Body of pancreas (tissue), 4 donors: ENCODE measurements at regions not wholly inside any gene's neighbourhood (a gene's known extent, or its start where the extent isn't known, plus 50 kb on each side); places are given as distances from the start of the nearest gene placed in this dataset.

ENCODE experiments used
- ATAC-seq: fragments of 150-250 bp; one replicate; pipeline ENCODE4 v1.9.1; 2016
- DNase-seq, 4 donors: peaks; one replicate each; pipeline ENCODE4 v3.0.0-alpha.2; 2019
- H3K27ac ChIP-seq, 4 donors: fragments of 200-600 bp; sonication (generic); 1 replicate in 3 of 4; 2 replicates in 1 of 4; pipeline versions ENCODE4 v1.5.1 to v1.6.1; 2016 to 2019; ENCODE audit warnings: mild to moderate bottlenecking in 1 of 4, mixed read lengths in 1 of 4, moderate library complexity in 1 of 4
- H3K27me3 ChIP-seq, 2 donors: fragments of 200-600 bp; sonication (generic); one replicate each; pipeline ENCODE4 v1.6.0; 2016; ENCODE audit warnings: mild to moderate bottlenecking in 1 of 2
- H3K36me3 ChIP-seq, 2 donors: fragments of 200-600 bp; sonication (generic); replicated peaks in 1 of 2; 2 replicates each; pipeline ENCODE4 v1.5.1; 2016; ENCODE audit warnings: low read depth in 2 of 2; ENCODE audit not compliant: insufficient read depth in 1 of 2
- H3K4me1 ChIP-seq: fragments of 200-600 bp; sonication (generic); one replicate; pipeline ENCODE4 v1.6.0; 2016
- H3K4me3 ChIP-seq, 2 donors: fragments of 200-600 bp; sonication (generic); 1 replicate in 1 of 2; 2 replicates in 1 of 2; pipeline ENCODE4 v1.5.1; 2016 to 2019
- H3K9me3 ChIP-seq, 3 donors: fragments of 200-600 bp; sonication (generic); 1 replicate in 2 of 3; 2 replicates in 1 of 3; pipeline ENCODE4 v1.5.1; 2016
- CTCF ChIP-seq, 7 experiments: fragments of 450-650 bp in 4 of 7; fragments of 200-600 bp in 3 of 7; sonication (generic) in 3 of 7; IDR thresholded peaks; one replicate each; pipeline ENCODE4 v1.5.1; 2016 to 2019; ENCODE audit warnings: antibody characterized with exemption in 7 of 7
- POLR2A ChIP-seq, 3 donors: fragments of 450-650 bp; IDR thresholded peaks; one replicate each; pipeline ENCODE4 v1.6.1; 2016; ENCODE audit warnings: antibody characterized with exemption in 3 of 3, mild to moderate bottlenecking in 2 of 3
- WGBS, 2 donors: methylation state at CpG; one replicate each; pipeline ENCODE4 v1.1.5; 2017; 5-methylcytosine and 5-hydroxymethylcytosine counted together
- intact Hi-C: fragments of 100-400 bp; cut with DNase I; formaldehyde crosslinking; loops from one replicate; pipeline ENCODE4 v1.15.1; 2023

DNA sequence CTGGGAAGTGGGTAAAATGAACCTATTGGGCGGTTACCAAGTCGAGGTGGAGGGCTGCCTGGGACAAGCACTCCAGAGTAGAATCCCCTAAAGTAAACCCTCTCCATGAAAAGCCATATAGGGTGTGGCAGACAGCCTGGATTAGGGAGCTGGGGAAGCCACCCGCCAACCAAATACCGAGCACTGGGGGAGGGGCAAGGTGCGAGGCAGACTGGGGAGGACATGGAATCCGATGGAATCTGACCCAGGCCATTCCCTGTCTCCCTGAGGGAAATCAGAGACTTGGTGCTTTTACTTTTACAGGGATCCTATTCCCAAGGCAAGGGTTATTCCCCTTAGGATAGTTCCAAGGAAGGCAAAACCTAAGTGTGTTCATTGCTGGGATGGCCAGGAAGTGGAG lies 130.9 kb upstream of the HSD17B12 start:
- DNase-seq, result no peak
- Histone ChIP-seq H3K4me1 (peaks cover 11% of the 10 kb centered on the region), H3K27me3 (no peaks in the 10 kb centered on the region), H3K4me3 (no peak overlapping the region), H3K27ac (no peak overlapping the region), H3K9me3 (no peaks in the 10 kb centered on the region), H3K36me3 (no peaks in the 10 kb centered on the region)
- intact Hi-C loops, result no loop called here
- ATAC-seq, result no peak
- TF ChIP-seq CTCF (IDR thresholded peaks at IDR 0.05) (no peak), POLR2A (IDR thresholded peaks at IDR 0.05) (no peak)
- WGBS, 2 donors, result 59 to 61% methylated on average over 6 of the region's 6 CpGs

GRCh38 chr11:43550714-43551113 lies 129.8 kb upstream of the HSD17B12 start:
- WGBS, 2 donors, result 76 to 77% methylated on average over 4 of the region's 4 CpGs
- TF ChIP-seq CTCF (IDR thresholded peaks at IDR 0.05) (no peak), POLR2A (IDR thresholded peaks at IDR 0.05) (no peak)
- no peaks in the 10 kb centered on the region for H3K27me3 ChIP-seq

DNA sequence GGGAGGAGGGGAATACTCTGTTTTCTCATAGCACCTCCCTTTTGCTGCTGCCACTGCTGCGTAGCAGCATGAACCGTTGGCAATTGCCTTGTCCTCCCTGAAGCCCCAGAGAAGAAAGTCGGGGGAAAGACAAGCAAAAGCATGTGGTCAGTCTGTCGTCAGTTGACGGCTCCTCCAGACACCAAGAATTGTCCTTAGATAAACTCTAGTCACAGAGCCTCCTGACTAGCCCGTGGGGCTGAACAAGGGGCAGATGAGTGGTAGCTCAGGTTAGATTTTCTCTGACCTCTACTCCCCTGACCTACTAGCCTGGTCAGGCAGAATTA lies 126.4 kb upstream of the HSD17B12 start:
- H3K27ac ChIP-seq, result no peak overlapping the region
- intact Hi-C loops, result no loop called here
- no peaks in the 10 kb centered on the region for H3K9me3 ChIP-seq
- H3K4me3 ChIP-seq, result no peak overlapping the region
- peaks cover 0 to 8% of the 10 kb centered on the region in 2 donors for H3K27me3 ChIP-seq
- no peak for ATAC-seq
- no peaks in the 10 kb centered on the region for H3K36me3 ChIP-seq
- DNase-seq, result no peak
- WGBS, 2 donors, result 39 to 47% methylated on average over 6 of the region's 6 CpGs
- peaks cover 22% of the 10 kb centered on the region for H3K4me1 ChIP-seq
- no peak for TF ChIP-seq POLR2A (IDR thresholded peaks at IDR 0.05)
- TF ChIP-seq CTCF (IDR thresholded peaks at IDR 0.05), result no peak

More at GRCh38 chr11:43550714-43551113, 129.8 kb upstream of the HSD17B12 start:
- Histone ChIP-seq H3K36me3 (no peaks in the 10 kb centered on the region), H3K4me3 (no peak overlapping the region), H3K4me1 (peaks cover 18% of the 10 kb centered on the region), H3K9me3 (no peaks in the 10 kb centered on the region), H3K27ac (no peak overlapping the region)
- DNase-seq, result no peak
- intact Hi-C loops, result no loop called here
- ATAC-seq, result no peak

DNA sequence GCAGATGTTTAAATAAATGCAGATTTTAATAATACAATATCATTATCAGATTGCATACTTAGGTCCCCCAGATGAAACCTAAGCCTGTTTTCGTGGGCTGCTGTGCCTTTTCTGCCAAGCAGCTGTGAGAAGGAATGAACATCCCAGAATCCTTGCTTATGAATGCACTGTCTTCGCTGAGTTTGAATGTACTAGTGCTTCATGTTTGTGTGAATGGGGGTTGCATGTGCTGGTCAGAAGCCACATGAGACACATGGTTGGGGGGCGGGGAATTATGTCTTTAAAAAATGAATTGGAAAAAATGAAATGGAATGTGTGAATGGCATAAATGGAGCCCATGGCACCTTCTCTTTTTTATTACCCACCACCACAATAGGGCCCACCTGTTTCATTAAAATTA lies 125.4 kb upstream of the HSD17B12 start:
- ATAC-seq (no peak), DNase-seq (no peak)
- no peak overlapping the region for H3K4me3 ChIP-seq
- no peaks in the 10 kb centered on the region for H3K36me3 ChIP-seq
- peaks cover 0 to 13% of the 10 kb centered on the region in 2 donors for H3K27me3 ChIP-seq
- H3K9me3 ChIP-seq, result no peaks in the 10 kb centered on the region
- no peak for TF ChIP-seq POLR2A (IDR thresholded peaks at IDR 0.05)
- TF ChIP-seq CTCF (IDR thresholded peaks at IDR 0.05), result no peak
- intact Hi-C loops, result no loop called here
- WGBS, 2 donors, result 37 to 70% methylated on average over 2 to 3 of the region's 3 CpGs
- H3K27ac ChIP-seq, result no peak overlapping the region
- peaks cover 22% of the 10 kb centered on the region for H3K4me1 ChIP-seq

DNA sequence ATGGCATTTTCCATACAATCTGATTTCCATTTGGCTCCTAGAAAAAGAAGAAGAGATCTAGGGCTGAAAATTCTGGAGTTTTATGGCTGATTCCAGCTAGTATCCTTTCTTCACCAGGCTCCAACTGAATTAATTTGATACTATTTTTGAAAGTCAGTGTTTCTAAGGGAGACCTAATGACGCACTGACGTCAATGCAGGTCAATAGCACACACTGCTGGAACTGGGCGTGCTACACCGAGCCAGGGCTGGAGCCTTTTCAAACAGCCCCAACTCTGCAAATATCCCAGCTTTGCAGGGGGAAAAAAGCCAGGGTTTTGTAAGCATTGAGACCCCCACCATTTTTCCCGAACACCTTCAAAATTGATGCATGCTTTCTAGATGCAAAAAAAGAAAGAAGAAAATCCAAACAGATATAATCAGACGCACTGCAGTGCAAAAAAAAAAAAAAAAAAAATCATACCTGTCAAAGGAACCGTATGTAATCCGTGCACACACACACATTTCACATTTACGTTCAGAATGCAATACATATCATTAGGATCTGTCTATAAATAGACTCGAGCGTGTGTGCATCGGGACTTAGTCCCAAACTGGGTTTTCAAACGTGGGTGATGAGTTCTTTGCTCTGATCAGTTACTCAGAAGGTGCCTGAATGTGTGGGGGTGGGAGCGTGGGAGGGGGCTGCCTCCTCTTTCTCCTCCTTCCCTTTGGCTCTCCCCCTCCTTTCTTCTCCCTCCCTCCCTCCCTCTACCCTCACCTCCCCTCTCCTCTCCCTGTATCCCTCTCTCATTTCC lies 124.5 kb upstream of the HSD17B12 start:
- no peaks in the 10 kb centered on the region for H3K9me3 ChIP-seq
- peak in 1 of 3 donors; percentile 21 for TF ChIP-seq POLR2A (IDR thresholded peaks at IDR 0.05)
- no peak for TF ChIP-seq CTCF (IDR thresholded peaks at IDR 0.05)
- H3K27ac ChIP-seq, result no peak overlapping the region
- peaks cover 0 to 13% of the 10 kb centered on the region in 2 donors for H3K27me3 ChIP-seq
- intact Hi-C loops, result no loop called here
- H3K36me3 ChIP-seq, result no peaks in the 10 kb centered on the region
- peaks cover 22% of the 10 kb centered on the region for H3K4me1 ChIP-seq
- 2% methylated on average over 14 of the region's 14 CpGs for WGBS, 2 donors
- no peak overlapping the region for H3K4me3 ChIP-seq
- peak; percentile 82 for ATAC-seq
- DNase-seq, result peak in 3 of 4 donors; percentile 47 to 67 (median 56)
